ENCODE measurements at regions not wholly inside any gene's neighbourhood (a gene's known extent, or its start where the extent isn't known, plus 50 kb on each side); places are given as distances from the start of the nearest gene placed in this dataset.

- no peaks in the 10 kb centered on the region for H3K4me1 ChIP-seq (ENCODE audit: control insufficient read depth, insufficient read depth, low read length)
- in situ Hi-C loops (cut with MboI; ENCODE audit: low sequenced_read_pairs): no loop called here
- no peak overlapping the region for H2AFZ ChIP-seq (replicated peaks; ENCODE audit: low read length, poor library complexity)
- no peak overlapping the region for H3K56ac ChIP-seq (ENCODE audit: extremely low read depth, insufficient read depth, low read length)
- no peak overlapping the region for H2BK120ac ChIP-seq (ENCODE audit: low read depth, low read length)
- ATAC-seq (ENCODE audit: low read depth): no peak
- H3K79me1 ChIP-seq (ENCODE audit: low read depth in 1 of 2, low read length in 2 of 2): no peaks in the 10 kb centered on the region
- H2BK20ac ChIP-seq (ENCODE audit: low read depth, low read length): no peak overlapping the region
- H4K20me1 ChIP-seq (ENCODE audit: insufficient read depth, low read length): no peaks in the 10 kb centered on the region
- dilution Hi-C loops (cut with HindIII; ENCODE audit: low sequenced_read_pairs, unreplicated experiment): no loop called here
- CTCF ChIA-PET: no interaction called here
- no peak overlapping the region for H2BK15ac ChIP-seq (ENCODE audit: low read depth, low read length)
- no peaks in the 10 kb centered on the region for H3K27me3 ChIP-seq (ENCODE audit: control insufficient read depth, insufficient read depth, low read length)
- intact Hi-C loops (cut with micrococcal nuclease): no loop called here
- H2AK9ac ChIP-seq (replicated peaks; ENCODE audit: low read depth, low read length, poor library complexity): no peak overlapping the region
- H3K4me3 ChIP-seq (ENCODE audit: insufficient read depth, low read depth, low read length): no peak overlapping the region
- no CpG with 5 or more reads among the region's 1 CpG for WGBS, 2 experiments (ENCODE audit: extremely low coverage in 2 of 2, insufficient read length in 1 of 2)
- no peak overlapping the region for H4K5ac ChIP-seq (ENCODE audit: low read depth, low read length)
- DNase-seq: no peak
- no peak overlapping the region for H3K4me2 ChIP-seq (ENCODE audit: low read depth, low read length)
- no peaks in the 10 kb centered on the region for H3K36me3 ChIP-seq (ENCODE audit: control insufficient read depth, insufficient read depth, low read length)
- H3K9me3 ChIP-seq (ENCODE audit: control insufficient read depth, insufficient read depth, low read length): no peaks in the 10 kb centered on the region
- no peak overlapping the region for H3K18ac ChIP-seq (ENCODE audit: low read depth, low read length)
- TF ChIP-seq RAD21 (IDR thresholded peaks at IDR 0.05; ENCODE audit: low read length): no peak
- TF ChIP-seq FOS (IDR thresholded peaks at IDR 0.05; ENCODE audit: low read depth, low read length): no peak
- no peak overlapping the region for H4K91ac ChIP-seq (ENCODE audit: insufficient read depth, low read depth, low read length)
- no peak overlapping the region for H2AK5ac ChIP-seq (ENCODE audit: low read depth, low read length)
- POLR2A ChIA-PET (ENCODE audit: unreplicated experiment): no interaction called here
- H3K9me1 ChIP-seq (ENCODE audit: insufficient read depth, low read length): no peaks in the 10 kb centered on the region; the same call in 1 of the 2 replicates
- H3K27ac ChIP-seq (ENCODE audit: insufficient read depth, low read length): no peak overlapping the region
- H3K9ac ChIP-seq (ENCODE audit: low read depth, low read length): no peak overlapping the region
- H3K4ac ChIP-seq (ENCODE audit: low read depth, low read length): no peak overlapping the region
- H4K8ac ChIP-seq (ENCODE audit: low read depth in 2 of 2, low read length in 2 of 2): no peak overlapping the region
- no TSS peak for BruUV-seq (replicated peaks)
- no peak overlapping the region for H3K14ac ChIP-seq (replicated peaks; ENCODE audit: low read depth, low read length)
- H3K23ac ChIP-seq (ENCODE audit: low read depth, low read length): no peak overlapping the region
- no peak overlapping the region for H2BK5ac ChIP-seq (ENCODE audit: low read depth, low read length, poor library complexity, severe bottlenecking)
Observed at GRCh38 chr13:62563251-62563650, 1147.6 kb upstream of the PCDH20 start.
